ENCODE measurements at regions not wholly inside any gene's neighbourhood (a gene's known extent, or its start where the extent isn't known, plus 50 kb on each side); places are given as distances from the start of the nearest gene placed in this dataset.

DNA sequence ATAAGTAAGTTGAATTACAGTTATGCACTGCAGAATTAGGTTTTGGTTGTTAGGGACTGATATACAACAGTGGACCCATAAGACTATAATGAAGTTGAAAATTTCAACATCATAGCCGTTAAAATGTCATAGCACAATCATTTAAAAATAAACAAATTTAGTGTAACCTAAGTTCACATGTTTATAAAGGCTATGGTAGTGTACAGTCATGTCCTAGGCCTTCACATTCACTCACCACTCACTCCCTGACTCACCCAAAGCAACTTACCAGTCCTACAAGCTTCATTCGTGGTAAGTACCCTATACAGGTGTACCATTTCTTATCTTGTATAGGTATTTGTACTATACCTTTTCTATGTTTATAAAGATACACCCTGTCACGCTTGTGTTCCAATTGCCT lies 113.7 kb downstream of the RAB11FIP2 start:
- no peak for DNase-seq

DNA sequence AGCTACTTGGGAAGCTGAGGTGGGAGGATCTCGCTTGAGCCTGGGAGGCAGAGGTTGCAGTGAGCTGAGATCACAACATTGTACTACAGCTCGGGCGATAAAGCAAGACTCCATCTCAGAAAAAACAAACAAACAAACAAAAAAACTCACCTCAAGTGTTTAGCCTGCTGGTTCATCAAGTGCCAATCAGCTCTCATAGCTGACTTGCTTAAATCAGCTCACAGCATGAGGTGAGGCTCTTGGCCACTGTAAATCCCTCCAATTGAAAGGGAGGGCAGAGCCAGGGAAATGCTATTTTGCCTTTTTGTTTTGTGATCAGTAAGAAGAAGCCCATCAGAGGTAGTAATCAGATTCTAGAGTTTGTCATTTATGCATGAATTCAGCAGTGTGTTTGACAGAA lies 112.3 kb downstream of the RAB11FIP2 start:
- no peak for DNase-seq

GRCh38 chr10:117936141-117936540 lies 110.6 kb downstream of the RAB11FIP2 start:
- DNase-seq = no peak

DNA sequence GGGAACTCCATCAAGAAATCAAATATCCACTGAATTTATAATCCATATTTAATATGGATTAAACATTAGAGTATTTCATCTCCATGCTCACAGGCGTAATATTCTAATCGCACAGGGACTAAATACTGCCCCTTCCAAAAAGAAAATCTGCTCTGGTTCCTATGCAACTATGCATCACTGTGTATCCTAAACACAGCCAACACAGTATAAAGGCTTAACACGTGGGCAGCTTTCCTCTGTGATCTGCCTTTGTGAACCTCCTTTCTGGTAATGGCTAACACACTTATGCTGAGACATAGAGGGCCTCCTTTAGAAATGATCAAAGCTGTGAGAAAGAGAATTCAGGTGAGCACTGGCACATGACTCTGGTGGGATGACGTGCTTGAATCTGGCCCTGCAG lies 110.2 kb downstream of the RAB11FIP2 start:
- no peak for DNase-seq

DNA sequence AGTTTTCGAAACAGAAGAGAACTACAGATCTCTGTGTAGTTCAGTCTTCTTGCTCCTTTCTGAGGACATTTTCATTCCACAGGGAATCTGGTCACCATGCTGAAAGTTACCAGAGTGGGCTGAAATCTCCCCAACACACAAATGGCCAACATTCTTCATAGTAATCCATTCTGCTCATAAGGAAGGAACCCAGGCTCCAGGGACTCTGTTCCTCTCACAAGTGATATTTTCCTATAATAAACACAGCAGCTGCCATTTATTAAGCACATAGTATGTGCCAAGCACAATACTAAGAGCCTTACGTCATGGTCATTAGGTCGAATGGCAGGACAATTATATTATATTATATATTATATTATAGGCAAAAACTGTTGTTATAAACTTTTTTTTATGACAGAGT lies 109.8 kb downstream of the RAB11FIP2 start:
- DNase-seq = no peak

DNA sequence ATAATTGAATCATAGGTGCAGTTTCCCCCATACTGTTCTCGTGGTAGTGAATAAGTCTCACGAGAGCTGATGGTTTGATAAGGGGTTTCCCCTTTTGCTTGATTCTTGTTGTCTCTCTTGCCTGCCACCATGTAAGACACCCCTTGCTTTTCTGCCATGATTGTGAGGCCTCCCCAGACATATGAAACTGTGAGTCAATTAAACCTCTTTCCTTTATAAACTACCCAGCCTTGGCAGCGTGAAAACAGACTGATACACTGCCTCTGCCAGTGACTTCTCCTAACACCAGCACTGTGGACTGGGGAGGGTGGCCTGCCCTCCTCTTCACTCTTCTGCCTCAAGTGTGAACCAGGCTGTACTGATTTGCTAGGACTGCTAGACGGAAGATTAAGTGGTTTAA lies 108.6 kb downstream of the RAB11FIP2 start:
- no peak for DNase-seq

GRCh38 chr10:117942226-117942625 lies 104.5 kb downstream of the RAB11FIP2 start:
- no peak for DNase-seq

GRCh38 chr10:117944676-117945447 lies 101.9 kb downstream of the RAB11FIP2 start:
- DNase-seq = no peak

GRCh38 chr10:117945651-117946050 lies 101.1 kb downstream of the RAB11FIP2 start:
- no peak for DNase-seq

GRCh38 chr10:117946525-117947070 lies 100.1 kb downstream of the RAB11FIP2 start:
- no peak for DNase-seq

- DNase-seq = no peak
These were observed 98.2 kb downstream of the RAB11FIP2 start for GRCh38 chr10:117948493-117948892.

GRCh38 chr10:117950408-117950807 lies 96.3 kb downstream of the RAB11FIP2 start:
- DNase-seq = no peak
